Gastrocnemius medialis (tissue), 4 donors: ENCODE measurements at regions not wholly inside any gene's neighbourhood (a gene's known extent, or its start where the extent isn't known, plus 50 kb on each side); places are given as distances from the start of the nearest gene placed in this dataset.

Source experiments
- POLR2A ChIP-seq, 2 donors: fragments of 450-650 bp; IDR thresholded peaks; one replicate each; pipeline ENCODE4 v1.6.1; 2017; ENCODE audit warnings: antibody characterized with exemption in 2 of 2, mild to moderate bottlenecking in 2 of 2, moderate library complexity in 2 of 2
- TF ChIP-seq, protein P1 (sequence below), 5 experiments: fragments of 450-650 bp in 3 of 5; fragments of 200-600 bp in 2 of 5; sonication (generic) in 2 of 5; IDR thresholded peaks in 4 of 5; conservative IDR thresholded peaks in 1 of 5; 1 replicate in 4 of 5; 2 replicates in 1 of 5; pipeline ENCODE4 v1.5.1; 2016 to 2019; ENCODE audit warnings: antibody characterized with exemption in 5 of 5, mild to moderate bottlenecking in 3 of 5, moderate library complexity in 3 of 5

DNA sequence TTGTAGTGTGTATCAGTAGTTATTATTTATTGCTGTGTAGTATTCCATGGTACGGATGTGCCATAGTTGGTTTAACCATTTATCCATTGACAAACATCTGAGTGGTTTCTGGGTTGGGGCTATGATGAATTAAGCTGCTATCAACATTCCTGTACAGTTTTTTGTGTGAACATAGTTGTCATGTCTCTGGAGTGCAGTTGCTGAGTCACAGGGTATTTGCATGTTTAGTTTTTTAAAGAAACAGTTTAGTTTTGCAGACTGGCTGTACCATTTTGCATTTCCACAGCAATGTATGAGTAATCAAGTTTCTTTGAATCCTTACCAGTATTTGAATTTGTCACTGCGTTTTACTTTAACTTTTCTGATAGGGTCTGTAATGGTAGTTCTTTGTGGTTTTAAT, 516.7 kb upstream of the CELF2 start:
- no peak for TF ChIP-seq POLR2A (IDR thresholded peaks at IDR 0.05)
- TF ChIP-seq, protein P1, sequence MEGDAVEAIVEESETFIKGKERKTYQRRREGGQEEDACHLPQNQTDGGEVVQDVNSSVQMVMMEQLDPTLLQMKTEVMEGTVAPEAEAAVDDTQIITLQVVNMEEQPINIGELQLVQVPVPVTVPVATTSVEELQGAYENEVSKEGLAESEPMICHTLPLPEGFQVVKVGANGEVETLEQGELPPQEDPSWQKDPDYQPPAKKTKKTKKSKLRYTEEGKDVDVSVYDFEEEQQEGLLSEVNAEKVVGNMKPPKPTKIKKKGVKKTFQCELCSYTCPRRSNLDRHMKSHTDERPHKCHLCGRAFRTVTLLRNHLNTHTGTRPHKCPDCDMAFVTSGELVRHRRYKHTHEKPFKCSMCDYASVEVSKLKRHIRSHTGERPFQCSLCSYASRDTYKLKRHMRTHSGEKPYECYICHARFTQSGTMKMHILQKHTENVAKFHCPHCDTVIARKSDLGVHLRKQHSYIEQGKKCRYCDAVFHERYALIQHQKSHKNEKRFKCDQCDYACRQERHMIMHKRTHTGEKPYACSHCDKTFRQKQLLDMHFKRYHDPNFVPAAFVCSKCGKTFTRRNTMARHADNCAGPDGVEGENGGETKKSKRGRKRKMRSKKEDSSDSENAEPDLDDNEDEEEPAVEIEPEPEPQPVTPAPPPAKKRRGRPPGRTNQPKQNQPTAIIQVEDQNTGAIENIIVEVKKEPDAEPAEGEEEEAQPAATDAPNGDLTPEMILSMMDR (IDR thresholded peaks at IDR 0.05 in 4 of 5, conservative IDR thresholded peaks at IDR 0.05 in 1 of 5) = no peak
